ENCODE measurements at regions not wholly inside any gene's neighbourhood (a gene's known extent, or its start where the extent isn't known, plus 50 kb on each side); places are given as distances from the start of the nearest gene placed in this dataset.

- TF ChIP-seq ZBTB17 (tag by site-specific recombination; IDR thresholded peaks at IDR 0.05) (no peak), TCF7L2 (IDR thresholded peaks at IDR 0.05; ENCODE audit: borderline replicate concordance, low read depth, low read length) (no peak), PRDM6 (tag by site-specific recombination; IDR thresholded peaks at IDR 0.05) (no peak), ZNF16 (tag by site-specific recombination; IDR thresholded peaks at IDR 0.05; ENCODE audit: low read depth) (no peak), ZNF426 (tag by site-specific recombination; IDR thresholded peaks at IDR 0.05) (no peak), CTCF (tag by site-specific recombination; IDR thresholded peaks at IDR 0.05) (no peak), ZBTB21 (tag by site-specific recombination; IDR thresholded peaks at IDR 0.05) (no peak), ZNF10 (tag by site-specific recombination; IDR thresholded peaks at IDR 0.05) (no peak), ZNF121 (tag by site-specific recombination; IDR thresholded peaks at IDR 0.05) (no peak), ATF2 (tag by site-specific recombination; IDR thresholded peaks at IDR 0.05; ENCODE audit: low read depth) (peak; percentile 65)
Measured at GRCh38 chr9:28764532-28764931, 1191.3 kb upstream of the C9orf72 start.

Measured in HEK293 (cell line).